Tibial nerve (tissue), 3 donors: ENCODE measurements at regions not wholly inside any gene's neighbourhood (a gene's known extent, or its start where the extent isn't known, plus 50 kb on each side); places are given as distances from the start of the nearest gene placed in this dataset.

Experiments used
- CTCF ChIP-seq, 5 experiments: fragments of 200-600 bp in 3 of 5; fragments of 450-650 bp in 2 of 5; sonication (generic) in 3 of 5; IDR thresholded peaks; one replicate each; pipeline ENCODE4 v1.5.1; 2016 to 2019; ENCODE audit warnings: antibody characterized with exemption in 5 of 5, mild to moderate bottlenecking in 3 of 5, moderate library complexity in 2 of 5
- POLR2A ChIP-seq, 2 donors: fragments of 450-650 bp; IDR thresholded peaks; one replicate each; pipeline ENCODE4 v1.6.1; 2017; ENCODE audit warnings: antibody characterized with exemption in 2 of 2, mild to moderate bottlenecking in 2 of 2, moderate library complexity in 2 of 2

- TF ChIP-seq CTCF (IDR thresholded peaks at IDR 0.05) (no peak), POLR2A (IDR thresholded peaks at IDR 0.05) (no peak)
Observed at GRCh38 chr5:166117072-166118066, 2174.1 kb upstream of the WWC1 start.
